ENCODE measurements at regions not wholly inside any gene's neighbourhood (a gene's known extent, or its start where the extent isn't known, plus 50 kb on each side); places are given as distances from the start of the nearest gene placed in this dataset.

- TF ChIP-seq CTCF (IDR thresholded peaks at IDR 0.05): no peak
- TF ChIP-seq FOXJ3 (CRISPR knock-in tag; IDR thresholded peaks at IDR 0.05; ENCODE audit: borderline replicate concordance): no peak
- TF ChIP-seq MAX (CRISPR knock-in tag; IDR thresholded peaks at IDR 0.05): no peak
- no peak for TF ChIP-seq TEAD4 (CRISPR knock-in tag; IDR thresholded peaks at IDR 0.05)
- no peak for TF ChIP-seq EMX1 (CRISPR knock-in tag; IDR thresholded peaks at IDR 0.05)
- TF ChIP-seq IRF1 (CRISPR knock-in tag; IDR thresholded peaks at IDR 0.05): no peak
- no peak for TF ChIP-seq NFE2L1 (CRISPR knock-in tag; IDR thresholded peaks at IDR 0.05)
- no peak for TF ChIP-seq ATF3 (CRISPR knock-in tag; conservative IDR thresholded peaks at IDR 0.05)
- no peak for TF ChIP-seq ZBTB21 (CRISPR knock-in tag; IDR thresholded peaks at IDR 0.05; ENCODE audit: borderline replicate concordance)
- no peak for TF ChIP-seq ESRRA (CRISPR knock-in tag; IDR thresholded peaks at IDR 0.05; ENCODE audit: borderline replicate concordance)
- TF ChIP-seq GABPB1 (CRISPR knock-in tag; IDR thresholded peaks at IDR 0.05): no peak
Measured at GRCh38 chr9:100884518-100884917, 144.0 kb upstream of the PLPPR1 start.

All from WTC11 (cell line).